ENCODE measurements at regions not wholly inside any gene's neighbourhood (a gene's known extent, or its start where the extent isn't known, plus 50 kb on each side); places are given as distances from the start of the nearest gene placed in this dataset.

GRCh38 chr5:44935871-44936270 is 127.1 kb downstream of the MRPS30 start:
- ATAC-seq: no peak
- in situ Hi-C loops (cut with HindIII; ENCODE audit: extremely low pct_ligation_motif_present, low pct_unique_long_range_greater_than_20kb): no loop called here
- WGBS (ENCODE audit: low lambda C conversion rate): no CpG with 5 or more reads among the region's 2 CpGs

More at GRCh38 chr5:44935871-44936270, 127.1 kb downstream of the MRPS30 start:
- intact Hi-C loops (cut with micrococcal nuclease; ENCODE audit: unreplicated experiment): no loop called here
- no peak overlapping the region for H3K9ac ChIP-seq (ENCODE audit: insufficient read depth, low read depth, low read length)
- DNase-seq (ENCODE audit: low spot score): no peak
- H3K9me3 ChIP-seq (ENCODE audit: low read length): no peaks in the 10 kb centered on the region; the same call in 1 of the 2 replicates
- no peaks in the 10 kb centered on the region for H3K4me1 ChIP-seq (ENCODE audit: insufficient read depth, low read length)
- no peaks in the 10 kb centered on the region for H3K27me3 ChIP-seq (ENCODE audit: control insufficient read depth in 1 of 2, insufficient read depth in 2 of 2, low read length in 2 of 2)
- no peak overlapping the region for H2AFZ ChIP-seq (ENCODE audit: low read length)
- TF ChIP-seq BHLHE40 (IDR thresholded peaks at IDR 0.05; ENCODE audit: low read length): no peak
- TF ChIP-seq KMT2B (CRISPR knock-in tag; IDR thresholded peaks at IDR 0.05): no peak
- TF ChIP-seq SOX6 (IDR thresholded peaks at IDR 0.05): no peak
- TF ChIP-seq SOX6 (CRISPR knock-in tag; IDR thresholded peaks at IDR 0.05): no peak
- TF ChIP-seq ZNF563 (CRISPR knock-in tag; IDR thresholded peaks at IDR 0.05): no peak
- no peak for TF ChIP-seq ZSCAN12 (CRISPR knock-in tag; IDR thresholded peaks at IDR 0.05)
- TF ChIP-seq CAMTA2 (CRISPR knock-in tag; IDR thresholded peaks at IDR 0.05; ENCODE audit: borderline replicate concordance): no peak
- no peak for TF ChIP-seq KDM5B (CRISPR knock-in tag; IDR thresholded peaks at IDR 0.05; ENCODE audit: borderline replicate concordance)
- no peak for TF ChIP-seq SNAPC5 (CRISPR knock-in tag; IDR thresholded peaks at IDR 0.05; ENCODE audit: borderline replicate concordance)
- TF ChIP-seq SMYD3 (CRISPR knock-in tag; IDR thresholded peaks at IDR 0.05): no peak
- no peak for TF ChIP-seq ZNF75D (CRISPR knock-in tag; IDR thresholded peaks at IDR 0.05; ENCODE audit: borderline replicate concordance)
- no peak for TF ChIP-seq ZBTB49 (CRISPR knock-in tag; IDR thresholded peaks at IDR 0.05; ENCODE audit: borderline replicate concordance)
- no peak for TF ChIP-seq ZNF143 (CRISPR knock-in tag; IDR thresholded peaks at IDR 0.05)
- no peak for TF ChIP-seq ZNF317 (CRISPR knock-in tag; IDR thresholded peaks at IDR 0.05)
- no peak for TF ChIP-seq RFX3 (CRISPR knock-in tag; IDR thresholded peaks at IDR 0.05)
- no peak for TF ChIP-seq AHR (CRISPR knock-in tag; IDR thresholded peaks at IDR 0.05)
- TF ChIP-seq ZNF318 (CRISPR knock-in tag; IDR thresholded peaks at IDR 0.05): no peak
- TF ChIP-seq SAFB2 (CRISPR knock-in tag; IDR thresholded peaks at IDR 0.05; ENCODE audit: borderline replicate concordance, low read depth): no peak
- H3K79me2 ChIP-seq (ENCODE audit: insufficient read depth, low read length): no peaks in the 10 kb centered on the region
- no peaks in the 10 kb centered on the region for H4K20me1 ChIP-seq (ENCODE audit: insufficient read depth, low read length)
- BruUV-seq (replicated peaks): no TSS peak
- no peaks in the 10 kb centered on the region for H3K36me3 ChIP-seq (replicated peaks in 1 of 2; ENCODE audit: control insufficient read depth in 1 of 2, insufficient read depth in 2 of 2, low read length in 2 of 2)
- no peak for FAIRE-seq
- ChIA-PET POLR2A (no interaction called here), CTCF (ENCODE audit: low intra/inter-chr PET ratio, low total read pairs) (no interaction called here)
- no peak overlapping the region for H3K4me3 ChIP-seq (replicated peaks in 1 of 3; ENCODE audit: insufficient read depth in 1 of 3, low read depth in 2 of 3, low read length in 3 of 3)
- no peak overlapping the region for H3K4me2 ChIP-seq (ENCODE audit: low read depth, low read length)
- H3K27ac ChIP-seq (ENCODE audit: extremely low read length, insufficient read depth, low read length): no peak overlapping the region
